Loucy (cell line): ENCODE measurements at regions not wholly inside any gene's neighbourhood (a gene's known extent, or its start where the extent isn't known, plus 50 kb on each side); places are given as distances from the start of the nearest gene placed in this dataset.

Experiments
- CTCF ChIP-seq: fragments of 200-600 bp; sonication (generic); conservative IDR thresholded peaks from 2 replicates; pipeline ENCODE4 v1.5.1; 2014; ENCODE audit warnings: mild to moderate bottlenecking, antibody characterized with exemption, low read length
- EZH2phosphoT487 ChIP-seq: fragments of 200-600 bp; IDR thresholded peaks from 2 replicates; pipeline ENCODE4 v1.6.1; 2018; ENCODE audit warnings: antibody characterized with exemption, mild to moderate bottlenecking, moderate library complexity, borderline replicate concordance

DNA sequence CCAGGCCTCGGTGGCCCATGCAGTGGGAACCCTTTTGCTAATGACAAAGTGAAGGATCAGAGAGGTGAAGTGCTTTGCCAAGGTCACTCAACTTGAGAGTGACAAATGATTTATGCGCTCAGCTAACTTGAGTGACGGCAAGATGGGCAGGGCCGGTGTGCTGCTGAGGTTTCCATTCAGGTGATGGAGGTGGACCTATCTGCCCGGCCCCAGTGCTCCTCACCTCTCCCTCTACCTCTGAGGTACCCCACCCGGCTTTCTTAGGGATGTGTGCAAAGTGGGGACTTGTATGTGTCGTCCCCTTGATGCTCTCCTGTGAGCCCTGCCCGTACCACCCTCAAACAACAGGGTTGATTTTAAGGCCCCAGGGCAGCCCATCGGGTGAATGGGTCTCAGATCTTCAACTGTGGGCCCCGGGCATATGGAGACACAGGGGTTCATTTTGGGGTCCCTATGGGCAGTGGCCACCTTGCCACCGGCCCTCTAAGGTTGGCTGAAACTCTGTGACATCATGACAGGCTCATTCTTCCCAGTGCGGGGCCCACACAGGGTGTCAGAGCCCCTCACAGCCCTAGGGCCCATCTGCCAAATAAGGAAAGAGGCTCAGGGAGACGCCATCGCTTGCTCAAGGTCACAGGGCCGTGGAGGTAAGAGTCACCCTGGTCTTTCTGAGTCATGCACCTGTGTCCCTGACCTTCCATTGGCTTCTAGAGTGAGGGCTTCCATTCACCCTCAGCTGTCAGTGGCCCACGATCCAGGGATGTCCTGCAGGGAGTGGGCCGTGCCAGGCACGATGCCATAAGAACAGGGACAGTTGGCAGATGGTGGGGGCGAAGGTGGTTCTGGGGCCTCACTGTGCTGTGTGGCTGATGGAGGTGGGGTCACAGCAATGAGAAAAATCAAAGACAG lies 170.6 kb upstream of the MVB12B start:
- TF ChIP-seq CTCF (no peak), EZH2phosphoT487 (no peak)
